GM18499 (cell line): ENCODE measurements at regions not wholly inside any gene's neighbourhood (a gene's known extent, or its start where the extent isn't known, plus 50 kb on each side); places are given as distances from the start of the nearest gene placed in this dataset.

Experiments used
- ATAC-seq: cut with Tn5 transposase; IDR thresholded peaks from one replicate; pipeline ENCODE4 v1.9.1; 2021; ENCODE audit warnings: moderate number of reproducible peaks; ENCODE audit not compliant: insufficient read depth, unreplicated experiment

DNA sequence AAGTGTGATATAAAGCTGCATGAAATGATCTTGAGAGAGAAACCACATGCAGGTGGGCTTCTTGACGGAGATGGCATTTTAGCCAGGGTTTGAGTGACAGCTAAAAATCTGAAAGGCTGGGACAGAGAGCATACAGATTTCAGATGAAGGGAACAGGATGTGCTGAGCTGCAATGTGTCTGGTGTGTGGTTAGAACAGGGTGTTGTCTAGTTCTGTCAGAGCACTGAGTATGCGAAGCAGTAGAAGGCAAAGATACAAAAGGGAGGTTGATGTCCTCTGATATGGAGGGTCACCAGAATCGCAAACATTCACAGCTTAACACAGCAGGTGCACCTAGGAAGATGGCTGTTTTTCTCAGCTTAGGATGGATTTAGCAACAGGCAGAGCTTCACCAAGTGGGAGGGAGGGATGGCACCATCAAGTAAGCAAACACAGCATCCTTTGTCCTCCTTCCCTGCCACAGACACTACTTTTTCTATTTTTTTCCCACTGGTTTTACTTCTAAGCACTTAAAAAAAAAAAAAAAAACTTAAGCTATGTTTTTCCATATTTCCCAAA is 182.5 kb downstream of the TMX3 start:
- no peak for ATAC-seq

DNA sequence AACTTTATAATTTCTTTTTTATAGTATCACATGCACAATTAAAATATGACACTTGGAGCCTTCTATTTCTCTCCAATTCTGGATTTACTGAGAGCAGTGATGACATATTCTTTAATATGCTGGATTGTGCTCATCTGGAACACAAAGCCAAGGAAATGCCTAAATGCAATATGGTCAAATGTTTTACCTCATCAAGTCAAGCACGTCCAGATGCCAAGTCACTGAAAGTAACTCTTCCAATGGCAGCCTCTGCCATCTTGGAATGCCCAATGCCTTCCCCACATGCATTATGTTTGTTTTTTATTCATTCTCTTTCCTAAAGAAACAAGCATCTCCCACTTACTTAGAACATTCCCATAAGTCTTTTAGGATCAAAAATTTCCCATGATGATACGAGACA is 189.8 kb downstream of the TMX3 start:
- ATAC-seq: no peak

DNA sequence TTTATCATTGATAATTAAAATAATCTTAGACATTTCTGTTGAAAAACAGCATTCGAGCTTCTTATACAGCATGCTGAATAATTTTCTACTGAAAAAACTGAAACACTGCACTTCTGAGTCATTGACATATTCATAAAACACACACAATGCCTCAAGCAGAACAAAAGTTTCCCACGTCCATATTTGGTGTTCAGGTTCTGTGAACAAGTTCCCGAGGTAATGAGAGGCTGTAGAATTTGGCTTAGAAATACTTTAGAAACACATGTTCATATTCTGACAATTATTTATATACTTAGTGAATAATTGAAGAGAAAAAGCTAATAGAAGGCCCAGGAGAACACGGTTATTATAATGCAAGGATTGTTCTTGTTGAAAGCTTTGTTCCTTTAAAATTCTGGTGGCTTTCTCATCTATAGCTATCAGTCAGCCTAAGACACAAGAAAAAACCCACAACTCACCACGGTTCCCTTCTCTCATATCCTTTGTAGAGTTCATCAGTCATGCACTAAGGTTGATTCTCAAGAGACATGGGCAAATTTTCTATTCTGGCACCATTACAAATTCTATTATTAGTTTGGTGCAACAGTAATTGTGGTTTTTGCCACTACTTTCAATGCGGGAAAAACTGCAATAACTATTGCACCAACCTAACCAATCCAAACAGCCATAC is 194.4 kb downstream of the TMX3 start:
- peak; percentile 66 for ATAC-seq

DNA sequence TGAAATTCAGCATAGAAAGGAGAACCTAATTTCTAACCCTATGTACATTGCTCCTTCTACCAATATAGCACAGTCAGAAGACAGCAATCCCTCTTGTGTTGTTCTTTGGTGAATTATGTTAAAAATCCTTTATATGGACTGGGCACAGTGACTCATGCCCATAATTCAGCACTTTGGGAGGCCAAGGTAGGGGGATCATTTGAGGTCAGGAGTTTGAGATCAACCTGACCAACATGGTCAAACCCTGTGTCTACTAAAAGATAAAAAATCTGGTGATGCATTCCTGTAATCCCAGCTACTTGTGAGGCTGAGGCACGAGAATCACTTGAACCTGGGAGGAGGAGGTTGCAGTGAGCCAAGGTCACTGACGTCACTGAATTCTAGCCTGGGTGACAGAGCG is 195.6 kb downstream of the TMX3 start:
- no peak for ATAC-seq

DNA sequence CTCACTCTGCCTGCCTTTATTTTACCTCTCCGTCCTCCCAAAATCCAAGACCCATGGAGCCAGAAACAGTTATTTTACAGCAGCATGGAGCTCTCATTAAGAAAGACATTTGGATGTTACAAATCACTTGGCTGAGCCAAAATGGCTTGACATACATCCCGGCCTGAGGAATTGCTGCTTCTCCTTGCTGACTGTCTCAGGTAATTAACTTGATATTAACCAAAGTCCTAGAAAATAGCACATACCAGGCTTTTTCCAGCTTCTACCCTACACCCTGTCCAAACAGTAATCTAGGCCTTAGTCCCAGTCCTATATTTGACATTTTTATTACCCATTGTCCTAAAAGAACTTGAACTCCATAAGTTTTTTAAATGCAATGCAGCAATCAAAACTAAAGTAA is 205.0 kb downstream of the TMX3 start:
- no peak for ATAC-seq

DNA sequence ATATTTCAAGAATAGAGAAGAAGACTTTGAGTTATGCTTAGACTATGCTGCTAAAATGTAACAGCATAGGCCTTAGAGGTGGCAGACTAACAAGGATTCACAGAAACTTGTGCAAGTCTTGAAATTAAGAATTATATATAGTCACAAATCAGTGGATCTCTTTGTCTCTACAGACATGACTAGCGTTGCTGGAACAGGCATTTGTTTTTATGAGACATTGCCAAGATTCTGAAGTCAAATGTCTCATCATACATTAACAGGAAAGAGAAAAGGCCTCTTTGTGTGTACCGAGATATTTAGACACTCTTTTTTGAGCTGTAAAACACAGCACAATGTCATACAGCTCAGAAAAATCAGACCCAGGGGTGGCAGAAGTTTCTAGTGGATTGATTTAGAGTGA is 207.1 kb downstream of the TMX3 start:
- no peak for ATAC-seq

DNA sequence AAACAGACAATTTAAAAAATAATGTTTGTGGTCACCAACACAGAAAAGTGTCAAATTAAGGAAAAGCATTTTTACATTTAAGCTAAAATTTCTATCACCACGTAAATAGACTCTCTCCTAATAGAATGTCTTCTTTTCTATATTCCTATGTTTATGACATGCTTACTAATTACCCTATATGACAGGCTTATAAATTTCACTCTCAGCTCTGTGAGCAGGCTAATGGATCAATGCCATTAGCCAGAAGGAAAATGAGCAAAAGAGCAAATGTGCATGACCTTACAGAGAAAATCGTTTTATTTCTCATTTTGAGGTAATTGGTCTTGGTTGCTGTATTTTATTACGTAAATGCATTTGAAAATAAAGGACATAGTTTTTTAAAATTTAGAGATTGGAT is 209.7 kb downstream of the TMX3 start:
- no peak for ATAC-seq

DNA sequence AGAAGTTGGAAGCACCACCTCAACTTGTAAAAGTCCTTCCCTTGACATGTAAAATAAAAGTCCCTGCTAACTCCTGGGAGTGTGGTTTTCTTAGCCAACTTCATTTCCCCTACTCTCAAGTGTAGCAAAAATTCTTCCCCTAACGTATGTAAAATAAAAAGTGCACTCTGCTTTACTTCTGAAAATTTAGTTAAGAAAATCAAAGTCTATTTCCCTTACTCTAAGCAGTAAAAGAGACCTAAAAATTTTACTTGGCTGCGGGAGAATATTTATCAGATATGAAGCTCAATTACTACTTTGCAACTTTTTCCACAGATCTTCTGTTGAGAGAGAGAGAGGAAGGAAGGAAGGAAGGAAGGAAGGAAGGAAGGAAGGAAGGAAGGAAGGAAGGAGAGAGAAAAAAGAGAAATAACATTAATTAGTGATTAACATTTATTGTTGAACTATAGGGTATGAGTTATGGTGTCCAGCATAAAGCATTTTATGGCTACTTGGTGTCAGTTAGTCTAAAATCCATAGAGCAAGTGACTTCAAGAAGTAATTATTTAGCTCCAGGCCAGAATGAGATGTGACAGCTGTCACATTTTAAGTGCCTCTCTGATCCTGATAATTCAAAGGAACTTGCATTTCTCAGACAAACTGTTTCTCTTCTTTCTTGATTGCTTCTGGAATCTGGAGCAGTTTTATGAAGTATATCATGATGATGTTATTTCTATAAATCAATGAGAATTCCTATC is 210.3 kb downstream of the TMX3 start:
- no peak for ATAC-seq

DNA sequence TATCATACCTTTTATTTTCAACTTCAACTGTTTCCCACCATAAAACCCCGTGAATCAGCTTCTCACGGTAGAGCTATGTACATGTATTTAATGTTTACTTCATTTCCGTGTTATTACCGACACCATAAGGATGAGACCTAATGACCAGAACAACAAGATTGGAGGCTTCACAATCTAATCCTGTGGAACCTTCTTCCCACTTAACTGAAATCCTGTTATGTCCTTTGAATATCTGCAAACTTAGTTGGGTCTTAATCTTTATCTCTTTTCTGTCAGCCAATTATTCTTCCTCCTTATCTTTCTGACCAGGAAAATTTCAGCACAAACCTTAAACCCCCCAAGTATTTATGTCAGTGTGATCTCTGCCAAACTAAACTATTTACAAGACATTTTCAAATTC is 214.4 kb downstream of the TMX3 start:
- ATAC-seq: no peak

DNA sequence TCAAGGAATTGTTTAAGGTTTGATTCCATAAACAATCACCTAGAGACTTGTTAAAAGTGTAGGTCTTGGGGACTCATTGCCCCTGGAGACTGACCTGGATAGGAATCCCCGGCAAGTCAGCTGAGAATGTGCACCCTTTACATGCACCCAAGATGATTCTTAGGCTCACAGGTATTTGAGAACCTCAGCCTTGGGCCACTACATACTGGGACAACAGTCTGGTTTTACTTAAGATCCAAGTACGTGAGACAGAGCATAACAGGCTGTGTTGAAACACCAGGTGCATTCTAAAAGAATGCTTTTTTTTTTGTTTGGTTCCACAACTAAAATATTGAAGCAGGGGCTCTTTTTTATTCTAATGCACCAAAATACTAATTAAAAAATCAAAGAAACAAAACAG is 215.8 kb downstream of the TMX3 start:
- ATAC-seq: no peak

DNA sequence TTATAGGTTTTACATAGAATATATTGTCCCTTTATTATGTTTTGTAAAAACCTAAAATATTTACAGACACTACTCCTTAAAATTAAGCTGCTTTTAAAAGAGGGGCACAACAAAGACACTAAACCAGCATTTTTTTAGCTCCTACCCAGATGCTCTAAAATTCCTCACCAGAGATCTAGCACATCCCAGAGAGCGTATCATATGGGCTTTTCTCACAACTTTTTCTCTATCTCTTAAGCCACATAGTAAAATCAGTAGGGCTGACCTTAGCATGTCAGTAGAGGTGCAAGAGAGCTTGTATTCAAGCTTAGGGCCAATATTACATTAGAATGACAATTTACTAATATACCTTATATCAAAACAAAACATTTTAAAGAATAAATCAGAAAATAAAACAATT is 216.3 kb downstream of the TMX3 start:
- no peak for ATAC-seq

DNA sequence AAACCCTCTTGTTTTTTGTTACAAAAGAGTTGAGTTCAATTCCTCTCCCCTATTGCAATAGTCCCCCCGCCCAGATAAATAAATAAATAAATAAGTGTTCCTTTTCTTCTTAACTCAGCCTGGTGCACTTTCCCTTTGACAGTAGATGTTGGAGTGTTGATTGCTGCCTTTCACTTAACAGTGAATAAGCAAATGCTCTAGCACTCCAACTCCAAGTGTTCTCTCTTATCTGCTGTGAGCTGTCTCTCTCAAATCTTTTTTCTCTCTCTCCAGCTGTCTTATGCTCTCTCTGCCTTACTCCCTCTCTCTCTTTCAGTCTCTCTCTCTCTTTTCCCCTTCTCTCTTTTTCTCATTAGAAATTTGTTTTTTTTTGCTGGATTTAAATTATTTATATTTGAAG is 216.7 kb downstream of the TMX3 start:
- no peak for ATAC-seq

DNA sequence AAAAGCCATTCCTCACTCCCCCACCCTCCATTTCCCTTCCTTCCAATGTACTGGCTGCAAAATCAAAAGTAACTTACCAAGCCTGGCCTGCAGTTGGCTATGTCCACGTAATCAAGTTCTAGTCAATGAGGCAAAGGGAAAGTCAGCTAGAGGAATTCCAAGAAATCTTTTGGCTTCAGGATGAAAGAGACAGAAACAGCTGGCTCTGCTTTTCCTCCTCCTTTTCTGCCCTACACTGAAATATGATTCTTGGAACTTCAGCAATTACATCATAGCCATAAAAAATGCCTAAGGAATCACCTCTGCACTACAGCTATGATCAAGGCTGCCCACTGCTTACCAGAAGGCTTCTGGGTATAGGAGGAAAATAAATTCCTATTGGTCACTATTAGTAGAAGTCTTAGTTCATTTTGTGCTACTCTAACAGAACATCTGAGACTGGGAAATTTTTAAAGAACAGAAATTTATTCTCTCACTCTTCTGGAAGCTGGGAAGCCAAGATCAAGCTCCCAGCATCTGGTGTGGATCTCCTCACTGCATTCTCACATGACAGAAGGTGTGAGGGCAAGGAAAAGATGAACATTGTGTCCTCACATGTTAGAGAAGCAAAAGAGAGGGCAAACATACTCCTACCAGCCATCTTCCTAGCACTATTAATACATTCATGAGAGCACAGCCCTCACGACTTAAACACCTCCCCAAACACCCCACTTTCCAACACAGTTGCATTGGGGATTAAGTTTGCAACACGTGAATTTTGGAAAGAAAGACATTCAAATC is 219.9 kb downstream of the TMX3 start:
- ATAC-seq: no peak

DNA sequence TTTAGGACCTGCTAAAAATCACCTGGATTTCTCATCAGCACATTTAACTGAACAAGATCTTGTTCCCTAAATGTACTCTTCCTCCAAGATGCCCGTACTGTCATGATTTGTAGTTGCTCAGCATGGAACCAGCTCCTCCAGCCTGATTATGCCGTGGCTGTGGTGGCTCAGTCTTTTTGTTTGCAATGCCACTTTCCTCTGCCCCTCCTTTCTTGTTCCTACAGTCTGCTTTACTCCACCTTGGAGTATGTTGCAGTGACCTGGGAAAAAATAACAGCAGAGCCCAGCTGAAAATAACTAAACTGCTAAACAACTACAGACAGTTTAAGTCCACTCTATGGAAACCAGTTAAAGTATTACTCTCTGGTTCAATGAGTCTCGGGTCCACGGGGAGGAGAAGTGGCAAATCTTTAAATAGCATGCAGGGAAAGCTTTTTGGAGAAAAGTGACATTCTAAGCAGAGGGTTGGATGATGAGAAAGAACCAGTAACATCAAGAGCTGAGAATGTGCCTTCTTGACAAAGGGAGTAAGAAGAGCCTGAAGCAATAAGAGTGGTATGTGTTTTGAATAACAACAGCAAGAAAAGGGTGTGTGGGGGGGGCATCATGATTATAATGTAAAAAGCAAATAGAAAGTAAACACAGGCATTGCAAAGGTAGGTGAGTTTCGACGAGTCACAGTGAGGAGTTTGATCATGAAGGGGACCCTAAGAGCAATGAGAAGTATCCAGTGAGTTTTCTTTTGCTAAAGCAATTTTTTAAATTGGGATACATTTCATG is 225.7 kb downstream of the TMX3 start:
- ATAC-seq: no peak

DNA sequence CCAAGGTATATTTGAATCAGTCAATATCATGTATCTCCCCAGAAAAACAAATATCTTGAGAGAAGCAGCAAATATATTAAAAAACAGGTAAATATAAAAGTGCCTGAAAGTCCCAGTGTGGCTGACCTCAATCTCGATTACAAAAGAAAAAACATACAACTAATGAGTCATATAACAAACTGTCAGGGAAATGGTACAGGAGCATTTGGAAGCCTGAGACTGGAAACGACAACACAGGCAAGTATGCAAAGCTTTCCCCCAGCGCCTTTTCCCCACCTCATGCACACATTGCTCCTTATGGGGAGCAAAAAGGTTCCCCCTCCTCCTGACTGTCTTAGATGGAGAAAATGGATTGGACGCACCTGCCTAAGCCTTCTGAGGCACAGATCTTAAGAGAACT is 230.7 kb downstream of the TMX3 start:
- no peak for ATAC-seq

DNA sequence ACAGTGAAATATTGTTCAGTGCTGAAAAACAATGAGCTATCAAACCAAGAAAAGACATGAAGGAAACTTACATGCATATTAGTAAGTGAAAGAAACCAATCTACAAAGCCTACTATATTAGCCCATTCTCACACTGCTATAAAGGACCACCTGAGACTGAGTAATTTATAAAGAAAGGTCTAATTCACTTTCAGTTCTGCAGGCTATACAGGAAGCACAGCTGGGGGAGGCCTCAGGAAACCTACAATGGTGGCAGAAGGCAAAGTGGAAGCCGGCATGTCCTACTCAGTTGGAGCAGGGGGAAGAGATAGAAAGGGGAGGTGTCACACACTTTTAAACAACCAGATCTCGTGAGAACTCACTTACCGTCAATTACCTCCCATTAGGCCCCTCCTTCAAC is 232.1 kb downstream of the TMX3 start:
- no peak for ATAC-seq

DNA sequence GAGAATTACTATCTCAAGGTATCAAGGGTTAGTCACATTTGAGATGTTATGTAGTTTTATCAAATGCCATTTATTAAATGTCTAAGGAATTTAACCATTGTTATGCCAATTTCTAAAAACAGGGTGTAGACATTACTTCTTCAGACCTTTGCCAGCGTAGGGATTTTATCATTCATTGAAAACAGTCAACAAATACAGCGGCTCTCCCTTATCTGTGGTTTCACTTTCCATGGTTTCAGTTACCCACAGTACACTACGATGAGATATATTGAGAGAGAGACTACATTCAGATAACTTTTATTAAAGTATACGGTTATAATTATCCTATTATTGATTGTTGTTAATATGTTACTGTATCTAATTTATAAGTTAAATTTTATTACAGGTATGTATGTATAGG is 234.7 kb downstream of the TMX3 start:
- no peak for ATAC-seq

DNA sequence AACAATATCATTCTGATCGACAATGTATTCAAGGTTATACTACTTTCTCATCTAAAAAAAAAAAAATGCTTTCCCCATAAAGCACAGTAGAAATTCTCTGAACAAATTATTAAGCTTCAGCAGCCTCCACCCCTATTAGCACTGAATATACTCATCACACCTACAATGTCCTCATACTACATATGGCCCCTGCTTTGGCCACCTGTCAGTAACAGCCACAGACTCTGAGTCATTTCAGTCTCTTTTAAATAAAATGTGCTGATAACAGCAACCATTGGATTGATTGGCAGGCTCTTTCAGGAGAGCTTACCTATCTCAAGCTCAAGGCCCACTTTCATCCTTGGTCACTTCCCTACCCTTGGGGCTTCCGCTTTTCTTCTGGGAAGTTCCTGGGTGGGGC is 236.7 kb downstream of the TMX3 start:
- ATAC-seq: no peak

DNA sequence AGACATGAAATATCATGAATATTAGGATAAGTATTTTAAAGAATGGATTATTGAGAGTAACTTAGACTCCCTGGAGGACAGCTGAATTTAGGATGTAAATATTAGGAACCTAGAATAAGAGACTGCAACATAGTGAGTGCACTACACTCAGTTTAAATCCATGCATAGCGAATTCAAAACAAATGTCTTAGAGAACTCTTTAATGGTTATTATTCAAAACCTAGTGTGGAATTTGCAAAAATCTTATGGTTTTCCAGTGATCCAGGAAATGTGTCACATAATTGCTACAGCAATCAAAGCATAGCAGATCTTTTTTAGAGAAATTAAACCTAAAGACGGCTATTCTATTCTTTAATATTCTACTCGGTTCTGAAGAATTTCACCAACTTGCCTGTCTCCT is 239.0 kb downstream of the TMX3 start:
- ATAC-seq: no peak

DNA sequence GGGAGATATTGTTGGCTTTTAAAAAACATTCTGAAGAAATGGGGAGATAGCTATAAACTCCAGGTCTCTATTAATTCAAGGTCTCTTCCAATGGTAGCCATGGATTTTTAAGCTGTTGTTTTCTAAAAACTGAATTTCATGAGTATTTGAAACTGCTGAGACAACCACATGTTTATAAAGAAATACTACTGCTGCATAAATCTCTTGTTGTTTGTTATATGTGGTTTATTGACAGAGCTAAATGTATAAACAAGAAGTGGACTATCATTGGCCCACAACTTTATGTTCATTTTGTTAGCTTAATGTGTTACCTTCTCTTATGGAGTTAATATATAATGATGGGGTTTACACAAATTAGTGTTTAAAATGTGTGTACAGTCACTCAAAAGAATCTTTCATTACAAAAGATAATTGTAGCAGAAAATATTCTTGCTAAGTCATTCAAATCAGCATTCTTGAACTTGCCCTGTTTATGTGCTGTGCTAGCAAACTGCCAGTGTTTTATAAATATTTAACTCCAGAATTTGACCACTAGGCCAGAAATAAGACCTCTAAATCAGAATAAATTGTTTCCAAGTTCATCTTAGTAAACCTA is 242.1 kb downstream of the TMX3 start:
- ATAC-seq: no peak
